NCI-H345 treated with DMSO at 0.1 percent for 48 hours (cell line): ENCODE measurements at regions not wholly inside any gene's neighbourhood (a gene's known extent, or its start where the extent isn't known, plus 50 kb on each side); places are given as distances from the start of the nearest gene placed in this dataset.
"Not testable (repeated sequence)": the region's sequence is repeated elsewhere in the genome, so short reads cannot be mapped to it uniquely, and the experiment has no call there.

ENCODE experiments used
- DNase-seq: peaks from one replicate; lab custom pipeline; 2025; ENCODE audit not compliant: unreplicated experiment; lab: John Stamatoyannopoulos, UW

GRCh38 chr5:54885636-54886035 lies 99.8 kb downstream of the ESM1 start:
- no peak for DNase-seq

GRCh38 chr5:54884195-54884536 lies 101.2 kb downstream of the ESM1 start:
- DNase-seq = no peak

- no peak for DNase-seq
These were observed 101.8 kb downstream of the ESM1 start for GRCh38 chr5:54883374-54884194.

- DNase-seq = no peak
These were observed 102.6 kb downstream of the ESM1 start for GRCh38 chr5:54882841-54883240.

GRCh38 chr5:54882101-54882500 lies 103.3 kb downstream of the ESM1 start:
- DNase-seq = no peak

- DNase-seq = no peak
These were observed 103.9 kb downstream of the ESM1 start for GRCh38 chr5:54881286-54882005.

GRCh38 chr5:54876976-54877375 lies 108.4 kb downstream of the ESM1 start:
- DNase-seq = no peak

GRCh38 chr5:54876556-54876955 lies 108.8 kb downstream of the ESM1 start:
- no peak for DNase-seq

GRCh38 chr5:54874337-54875021 lies 110.9 kb downstream of the ESM1 start:
- no peak for DNase-seq

- no peak for DNase-seq
These were observed 111.7 kb downstream of the ESM1 start for GRCh38 chr5:54873691-54874090.

GRCh38 chr5:54872810-54873209 lies 112.6 kb downstream of the ESM1 start:
- no peak for DNase-seq

- DNase-seq = no peak
These were observed 115.1 kb downstream of the ESM1 start for GRCh38 chr5:54870271-54870670.

- no peak for DNase-seq
These were observed 115.7 kb downstream of the ESM1 start for GRCh38 chr5:54869691-54870090.

- DNase-seq = no peak
These were observed 116.6 kb downstream of the ESM1 start for GRCh38 chr5:54868511-54869483.

GRCh38 chr5:54867310-54867944 lies 118.0 kb downstream of the ESM1 start:
- peak; percentile 48 for DNase-seq

- DNase-seq = not testable (repeated sequence)
These were observed 120.4 kb downstream of the ESM1 start for GRCh38 chr5:54864911-54865515.

- no peak for DNase-seq
These were observed 123.4 kb downstream of the ESM1 start for GRCh38 chr5:54862036-54862435.

GRCh38 chr5:54861212-54861894 lies 124.0 kb downstream of the ESM1 start:
- no peak for DNase-seq

GRCh38 chr5:54860321-54860720 lies 125.1 kb downstream of the ESM1 start:
- DNase-seq = no peak
